ENCODE measurements at regions not wholly inside any gene's neighbourhood (a gene's known extent, or its start where the extent isn't known, plus 50 kb on each side); places are given as distances from the start of the nearest gene placed in this dataset.

GRCh38 chr4:43399726-43400125, 507.2 kb downstream of the GRXCR1 start:
- H3K4me2 ChIP-seq (ENCODE audit: low read length): no peak overlapping the region
- no peak overlapping the region for H3K4me3 Mint-ChIP-seq (ENCODE audit: unreplicated experiment)
- H3K36me3 Mint-ChIP-seq (ENCODE audit: low read depth, unreplicated experiment): no peaks in the 10 kb centered on the region
- peaks cover 2% of the 10 kb centered on the region for H3K4me1 Mint-ChIP-seq (ENCODE audit: low read depth, unreplicated experiment)
- no peak for FAIRE-seq
- H3K79me2 ChIP-seq (ENCODE audit: insufficient read depth, low read length): no peaks in the 10 kb centered on the region
- H4K20me1 ChIP-seq (ENCODE audit: insufficient read depth, low read length): no peaks in the 10 kb centered on the region
- H3K27me3 ChIP-seq (ENCODE audit: insufficient read depth, low read length): no peaks in the 10 kb centered on the region
- no peaks in the 10 kb centered on the region for H3K4me1 ChIP-seq (ENCODE audit: insufficient read depth, low read length)
- H3K27ac Mint-ChIP-seq (ENCODE audit: unreplicated experiment): no peak overlapping the region
- H3K9ac ChIP-seq (ENCODE audit: low read length): no peak overlapping the region
- no peak for TF ChIP-seq EZH2 (IDR thresholded peaks at IDR 0.05; ENCODE audit: insufficient read depth, low read length)
- no peak for TF ChIP-seq CTCF (IDR thresholded peaks at IDR 0.05; ENCODE audit: insufficient read depth, low read depth, low read length)
- H3K27ac ChIP-seq (ENCODE audit: low read depth, low read length): no peak overlapping the region
- DNase-seq (ENCODE audit: low read depth): no peak
- H3K27me3 Mint-ChIP-seq (ENCODE audit: low read depth, unreplicated experiment): no peaks in the 10 kb centered on the region
- no peaks in the 10 kb centered on the region for H3K36me3 ChIP-seq (ENCODE audit: insufficient read depth, low read length)
- no peaks in the 10 kb centered on the region for H3K9me3 ChIP-seq (ENCODE audit: insufficient read depth, low read depth, low read length)
- H2AFZ ChIP-seq (ENCODE audit: low read depth, low read length): no peak overlapping the region
- no peak overlapping the region for H3K4me3 ChIP-seq (ENCODE audit: insufficient read depth, low read depth, low read length)
- H3K9me3 Mint-ChIP-seq (ENCODE audit: unreplicated experiment): no peaks in the 10 kb centered on the region

GRCh38 chr4:43402393-43402792, 509.9 kb downstream of the GRXCR1 start:
- no peak for TF ChIP-seq CTCF (IDR thresholded peaks at IDR 0.05; ENCODE audit: insufficient read depth, low read depth, low read length)
- TF ChIP-seq EZH2 (IDR thresholded peaks at IDR 0.05; ENCODE audit: insufficient read depth, low read length): no peak
- DNase-seq (ENCODE audit: low read depth): no peak
- H3K9me3 Mint-ChIP-seq (ENCODE audit: unreplicated experiment): peaks cover 3% of the 10 kb centered on the region
- Histone ChIP-seq H3K9me3 (ENCODE audit: insufficient read depth, low read depth, low read length) (peaks cover 9% of the 10 kb centered on the region), H3K4me1 (ENCODE audit: insufficient read depth, low read length) (no peaks in the 10 kb centered on the region), H3K27me3 (ENCODE audit: insufficient read depth, low read length) (no peaks in the 10 kb centered on the region), H4K20me1 (ENCODE audit: insufficient read depth, low read length) (no peaks in the 10 kb centered on the region), H3K36me3 (ENCODE audit: insufficient read depth, low read length) (no peaks in the 10 kb centered on the region), H3K4me2 (ENCODE audit: low read length) (no peak overlapping the region), H3K79me2 (ENCODE audit: insufficient read depth, low read length) (no peaks in the 10 kb centered on the region), H3K27ac (ENCODE audit: low read depth, low read length) (no peak overlapping the region), H3K4me3 (ENCODE audit: insufficient read depth, low read depth, low read length) (no peak overlapping the region), H2AFZ (ENCODE audit: low read depth, low read length) (no peak overlapping the region), H3K9ac (ENCODE audit: low read length) (no peak overlapping the region)
- H3K4me1 Mint-ChIP-seq (ENCODE audit: low read depth, unreplicated experiment): no peaks in the 10 kb centered on the region
- FAIRE-seq: no peak
- H3K4me3 Mint-ChIP-seq (ENCODE audit: unreplicated experiment): no peak overlapping the region
- H3K27ac Mint-ChIP-seq (ENCODE audit: unreplicated experiment): no peak overlapping the region
- H3K36me3 Mint-ChIP-seq (ENCODE audit: low read depth, unreplicated experiment): no peaks in the 10 kb centered on the region
- H3K27me3 Mint-ChIP-seq (ENCODE audit: low read depth, unreplicated experiment): no peaks in the 10 kb centered on the region

- no peak for TF ChIP-seq CTCF (IDR thresholded peaks at IDR 0.05; ENCODE audit: insufficient read depth, low read depth, low read length)
Observed at GRCh38 chr4:43410636-43411035, 518.1 kb downstream of the GRXCR1 start.

More at GRCh38 chr4:43410636-43411035, 518.1 kb downstream of the GRXCR1 start:
- no peak overlapping the region for H3K4me3 Mint-ChIP-seq (ENCODE audit: unreplicated experiment)
- DNase-seq (ENCODE audit: low read depth) (no peak), FAIRE-seq (no peak)
- Histone ChIP-seq H2AFZ (ENCODE audit: low read depth, low read length) (no peak overlapping the region), H3K36me3 (ENCODE audit: insufficient read depth, low read length) (no peaks in the 10 kb centered on the region), H4K20me1 (ENCODE audit: insufficient read depth, low read length) (no peaks in the 10 kb centered on the region), H3K27ac (ENCODE audit: low read depth, low read length) (no peak overlapping the region), H3K4me2 (ENCODE audit: low read length) (no peak overlapping the region), H3K4me1 (ENCODE audit: insufficient read depth, low read length) (no peaks in the 10 kb centered on the region), H3K9me3 (ENCODE audit: insufficient read depth, low read depth, low read length) (peaks cover 9% of the 10 kb centered on the region), H3K79me2 (ENCODE audit: insufficient read depth, low read length) (no peaks in the 10 kb centered on the region), H3K27me3 (ENCODE audit: insufficient read depth, low read length) (no peaks in the 10 kb centered on the region), H3K9ac (ENCODE audit: low read length) (no peak overlapping the region), H3K4me3 (ENCODE audit: insufficient read depth, low read depth, low read length) (no peak overlapping the region)
- no peak overlapping the region for H3K27ac Mint-ChIP-seq (ENCODE audit: unreplicated experiment)
- no peaks in the 10 kb centered on the region for H3K36me3 Mint-ChIP-seq (ENCODE audit: low read depth, unreplicated experiment)
- no peaks in the 10 kb centered on the region for H3K4me1 Mint-ChIP-seq (ENCODE audit: low read depth, unreplicated experiment)
- H3K9me3 Mint-ChIP-seq (ENCODE audit: unreplicated experiment): peaks cover 3% of the 10 kb centered on the region
- H3K27me3 Mint-ChIP-seq (ENCODE audit: low read depth, unreplicated experiment): no peaks in the 10 kb centered on the region
